GM21619 (cell line): ENCODE measurements at regions not wholly inside any gene's neighbourhood (a gene's known extent, or its start where the extent isn't known, plus 50 kb on each side); places are given as distances from the start of the nearest gene placed in this dataset.

Experiments used
- ATAC-seq: cut with Tn5 transposase; IDR thresholded peaks from one replicate; pipeline ENCODE4 v1.9.1; 2021; ENCODE audit not compliant: unreplicated experiment

GRCh38 chr4:155564880-155565279 is 101.8 kb upstream of the GUCY1A1 start:
- ATAC-seq, result no peak

GRCh38 chr4:155564086-155564485 is 102.6 kb upstream of the GUCY1A1 start:
- no peak for ATAC-seq

- no peak for ATAC-seq
These were observed 106.7 kb upstream of the GUCY1A1 start for GRCh38 chr4:155559915-155560314.

GRCh38 chr4:155552180-155552579 is 114.5 kb upstream of the GUCY1A1 start:
- ATAC-seq, result no peak

- ATAC-seq, result no peak
These were observed 118.5 kb upstream of the GUCY1A1 start for GRCh38 chr4:155548173-155548572.

GRCh38 chr4:155546451-155546850 is 120.2 kb upstream of the GUCY1A1 start:
- no peak for ATAC-seq

GRCh38 chr4:155545456-155545855 is 121.2 kb upstream of the GUCY1A1 start:
- ATAC-seq, result no peak

GRCh38 chr4:155544547-155544946 is 122.1 kb upstream of the GUCY1A1 start:
- ATAC-seq, result no peak

- ATAC-seq, result peak; percentile 83
These were observed 123.4 kb upstream of the GUCY1A1 start for GRCh38 chr4:155543126-155543765.

- ATAC-seq, result no peak
These were observed 124.2 kb upstream of the GUCY1A1 start for GRCh38 chr4:155542415-155542814.

GRCh38 chr4:155541716-155542115 is 124.9 kb upstream of the GUCY1A1 start:
- ATAC-seq, result no peak

- no peak for ATAC-seq
These were observed 126.0 kb upstream of the GUCY1A1 start for GRCh38 chr4:155540698-155541097.

GRCh38 chr4:155539746-155540145 is 126.9 kb upstream of the GUCY1A1 start:
- ATAC-seq, result no peak

- no peak for ATAC-seq
These were observed 130.7 kb upstream of the GUCY1A1 start for GRCh38 chr4:155535802-155536454.

- no peak for ATAC-seq
These were observed 134.1 kb upstream of the GUCY1A1 start for GRCh38 chr4:155532373-155533085.

- no peak for ATAC-seq
These were observed 135.8 kb upstream of the GUCY1A1 start for GRCh38 chr4:155530857-155531256.

GRCh38 chr4:155530290-155530689 is 136.4 kb upstream of the GUCY1A1 start:
- ATAC-seq, result no peak

GRCh38 chr4:155529716-155530115 is 136.9 kb upstream of the GUCY1A1 start:
- ATAC-seq, result no peak

- no peak for ATAC-seq
These were observed 137.4 kb upstream of the GUCY1A1 start for GRCh38 chr4:155529272-155529671.

GRCh38 chr4:155526452-155527169 is 140.0 kb upstream of the GUCY1A1 start:
- no peak for ATAC-seq

- ATAC-seq, result no peak
These were observed 141.7 kb upstream of the GUCY1A1 start for GRCh38 chr4:155524926-155525455.
